Left ventricle myocardium inferior (tissue), 1 donor: ENCODE measurements at regions not wholly inside any gene's neighbourhood (a gene's known extent, or its start where the extent isn't known, plus 50 kb on each side); places are given as distances from the start of the nearest gene placed in this dataset.

Source experiments
- DNase-seq: peaks from one replicate; pipeline ENCODE4 v3.0.0-alpha.2; 2020
- H3K27ac ChIP-seq: fragments of 200-600 bp; replicated peaks from 2 replicates; pipeline ENCODE4 v1.8.0; 2021
- H3K27me3 ChIP-seq: fragments of 200-600 bp; 2 replicates; pipeline ENCODE4 v1.8.0; 2021; ENCODE audit warnings: low read depth
- H3K36me3 ChIP-seq: fragments of 200-600 bp; 2 replicates; pipeline ENCODE4 v1.8.0; 2021
- H3K4me1 ChIP-seq: fragments of 200-600 bp; 2 replicates; pipeline ENCODE4 v1.8.0; 2021
- H3K4me3 ChIP-seq: fragments of 200-600 bp; 2 replicates; pipeline ENCODE4 v1.8.0; 2021; ENCODE audit warnings: mild to moderate bottlenecking, moderate library complexity
- H3K9me3 ChIP-seq: fragments of 200-600 bp; replicated peaks from 2 replicates; pipeline ENCODE4 v1.8.0; 2021
- CTCF ChIP-seq: fragments of 200-600 bp; IDR thresholded peaks from 2 replicates; pipeline ENCODE4 v1.8.0; 2021; ENCODE audit warnings: antibody characterized with exemption, mild to moderate bottlenecking, borderline replicate concordance
- intact Hi-C: fragments of 100-400 bp; cut with micrococcal nuclease; formaldehyde crosslinking; loops from one replicate; pipeline ENCODE4 v1.11.0; 2022
- donor health status: DM: no; HTN: yes; CAD: no; lungs with severe emphysema.

GRCh38 chr9:81234924-81235610, 454.3 kb downstream of the TLE1 start:
- intact Hi-C loops: no loop called here
- H3K4me3 ChIP-seq: no peak overlapping the region
- no peaks in the 10 kb centered on the region for H3K27me3 ChIP-seq
- no peaks in the 10 kb centered on the region for H3K9me3 ChIP-seq
- DNase-seq: no peak
- H3K4me1 ChIP-seq: no peaks in the 10 kb centered on the region
- H3K36me3 ChIP-seq: no peaks in the 10 kb centered on the region
- H3K27ac ChIP-seq: no peak overlapping the region
- no peak for TF ChIP-seq CTCF

GRCh38 chr9:81231011-81231410, 458.3 kb downstream of the TLE1 start:
- TF ChIP-seq CTCF: no peak

GRCh38 chr9:81227507-81228245, 461.7 kb downstream of the TLE1 start:
- intact Hi-C loops: no loop called here
- H3K4me3 ChIP-seq: no peak overlapping the region
- no peaks in the 10 kb centered on the region for H3K4me1 ChIP-seq
- H3K9me3 ChIP-seq: no peaks in the 10 kb centered on the region
- no peak for TF ChIP-seq CTCF
- H3K36me3 ChIP-seq: no peaks in the 10 kb centered on the region
- H3K27ac ChIP-seq: no peak overlapping the region
- DNase-seq: no peak
- H3K27me3 ChIP-seq: no peaks in the 10 kb centered on the region

More at GRCh38 chr9:81231011-81231410, 458.3 kb downstream of the TLE1 start:
- H3K9me3 ChIP-seq: no peaks in the 10 kb centered on the region
- H3K27ac ChIP-seq: no peak overlapping the region
- no peak overlapping the region for H3K4me3 ChIP-seq
- H3K36me3 ChIP-seq: no peaks in the 10 kb centered on the region
- no peaks in the 10 kb centered on the region for H3K27me3 ChIP-seq
- no peaks in the 10 kb centered on the region for H3K4me1 ChIP-seq
- intact Hi-C loops: no loop called here
- no peak for DNase-seq

GRCh38 chr9:81225596-81225995, 463.8 kb downstream of the TLE1 start:
- intact Hi-C loops: no loop called here
- no peak for TF ChIP-seq CTCF
- no peaks in the 10 kb centered on the region for H3K9me3 ChIP-seq

GRCh38 chr9:81224166-81225081, 464.9 kb downstream of the TLE1 start:
- H3K27ac ChIP-seq: no peak overlapping the region
- intact Hi-C loops: no loop called here

More at GRCh38 chr9:81225596-81225995, 463.8 kb downstream of the TLE1 start:
- Histone ChIP-seq H3K27me3 (no peaks in the 10 kb centered on the region), H3K27ac (no peak overlapping the region), H3K4me3 (no peak overlapping the region), H3K4me1 (no peaks in the 10 kb centered on the region), H3K36me3 (no peaks in the 10 kb centered on the region)
- DNase-seq: no peak

More at GRCh38 chr9:81224166-81225081, 464.9 kb downstream of the TLE1 start:
- no peaks in the 10 kb centered on the region for H3K4me1 ChIP-seq
- DNase-seq: no peak
- TF ChIP-seq CTCF: no peak
- no peaks in the 10 kb centered on the region for H3K9me3 ChIP-seq
- no peak overlapping the region for H3K4me3 ChIP-seq
- H3K36me3 ChIP-seq: no peaks in the 10 kb centered on the region
- H3K27me3 ChIP-seq: no peaks in the 10 kb centered on the region
